ENCODE measurements at regions not wholly inside any gene's neighbourhood (a gene's known extent, or its start where the extent isn't known, plus 50 kb on each side); places are given as distances from the start of the nearest gene placed in this dataset.
"Not testable (repeated sequence)": the region's sequence is repeated elsewhere in the genome, so short reads cannot be mapped to it uniquely, and the experiment has no call there.

DNA sequence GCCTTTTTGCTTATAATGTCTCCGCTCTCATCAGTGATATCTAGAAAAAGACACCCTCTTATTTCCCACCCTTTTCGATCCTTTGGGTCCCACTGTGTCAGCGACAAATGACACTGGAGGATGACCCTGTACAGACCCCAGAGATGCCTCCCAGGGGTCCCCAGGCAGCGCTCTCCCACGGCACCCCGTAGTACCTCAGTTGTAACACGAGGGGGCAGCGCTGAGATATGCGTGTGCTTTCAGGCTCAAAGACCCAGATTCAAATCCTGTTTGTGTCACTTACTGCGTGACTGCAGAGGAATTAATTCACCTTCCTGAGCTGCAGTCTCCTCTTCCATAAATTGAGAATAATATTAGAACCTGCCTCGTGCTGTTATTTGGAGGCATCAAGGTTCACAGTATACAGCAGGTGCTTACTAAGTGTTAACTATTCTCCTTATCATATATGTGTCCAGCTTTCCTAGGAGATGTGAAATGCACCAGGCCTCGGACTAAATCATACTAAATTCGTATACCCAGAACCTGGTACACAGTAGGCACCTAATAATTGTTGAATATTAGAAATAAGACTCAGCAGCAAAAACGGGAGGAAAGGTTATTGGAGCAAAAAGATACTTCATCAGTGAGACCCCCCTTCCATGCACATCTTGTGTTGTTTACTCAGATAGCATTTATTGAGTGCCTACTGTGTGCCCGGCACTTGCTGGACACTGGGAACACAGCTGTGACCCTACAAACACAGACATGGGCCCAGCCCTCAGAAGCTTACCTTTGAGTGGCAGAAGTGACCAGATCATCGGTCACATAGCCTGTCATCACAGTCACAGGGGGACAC lies 99.9 kb downstream of the PHETA1 start:
- Mint-ChIP-seq H3K27ac (no peak overlapping the region), H3K4me1 (peaks cover 4% of the 10 kb centered on the region), H3K4me3 (no peak overlapping the region), H3K27me3 (peaks cover 35% of the 10 kb centered on the region), H3K36me3 (ENCODE audit: low read depth) (no peaks in the 10 kb centered on the region)
- ATAC-seq (no peak), DNase-seq (no peak)
- H3K9me3 ChIP-seq (ENCODE audit: control insufficient read depth, low read length, poor library complexity, severe bottlenecking): no peaks in the 10 kb centered on the region

DNA sequence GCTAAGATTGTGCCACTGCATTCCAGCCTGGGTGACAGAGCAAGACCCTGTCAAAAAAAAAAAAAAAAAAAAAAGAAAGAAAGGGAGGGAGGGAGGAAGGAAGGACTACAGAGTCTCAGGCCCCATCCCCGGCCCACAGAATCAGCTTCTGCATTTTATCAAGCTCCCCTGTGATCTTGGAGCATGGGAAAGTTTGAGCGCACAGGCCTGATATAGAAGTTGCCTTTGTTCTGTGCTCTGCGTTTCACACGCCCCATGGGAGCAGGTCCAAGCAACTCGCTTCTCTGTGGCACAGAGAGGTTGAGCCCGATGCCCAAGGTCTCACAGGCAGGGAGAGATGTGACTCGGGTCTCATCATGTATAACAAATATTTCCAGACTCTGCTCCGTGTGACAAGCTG lies 101.8 kb downstream of the PHETA1 start:
- no peak overlapping the region for H3K27ac Mint-ChIP-seq
- ATAC-seq: no peak
- peaks cover 8% of the 10 kb centered on the region for H3K4me1 Mint-ChIP-seq
- DNase-seq: no peak
- no peak overlapping the region for H3K4me3 Mint-ChIP-seq
- H3K9me3 ChIP-seq (ENCODE audit: control insufficient read depth, low read length, poor library complexity, severe bottlenecking): no peaks in the 10 kb centered on the region
- no peaks in the 10 kb centered on the region for H3K36me3 Mint-ChIP-seq (ENCODE audit: low read depth)
- peaks cover 47% of the 10 kb centered on the region for H3K27me3 Mint-ChIP-seq

DNA sequence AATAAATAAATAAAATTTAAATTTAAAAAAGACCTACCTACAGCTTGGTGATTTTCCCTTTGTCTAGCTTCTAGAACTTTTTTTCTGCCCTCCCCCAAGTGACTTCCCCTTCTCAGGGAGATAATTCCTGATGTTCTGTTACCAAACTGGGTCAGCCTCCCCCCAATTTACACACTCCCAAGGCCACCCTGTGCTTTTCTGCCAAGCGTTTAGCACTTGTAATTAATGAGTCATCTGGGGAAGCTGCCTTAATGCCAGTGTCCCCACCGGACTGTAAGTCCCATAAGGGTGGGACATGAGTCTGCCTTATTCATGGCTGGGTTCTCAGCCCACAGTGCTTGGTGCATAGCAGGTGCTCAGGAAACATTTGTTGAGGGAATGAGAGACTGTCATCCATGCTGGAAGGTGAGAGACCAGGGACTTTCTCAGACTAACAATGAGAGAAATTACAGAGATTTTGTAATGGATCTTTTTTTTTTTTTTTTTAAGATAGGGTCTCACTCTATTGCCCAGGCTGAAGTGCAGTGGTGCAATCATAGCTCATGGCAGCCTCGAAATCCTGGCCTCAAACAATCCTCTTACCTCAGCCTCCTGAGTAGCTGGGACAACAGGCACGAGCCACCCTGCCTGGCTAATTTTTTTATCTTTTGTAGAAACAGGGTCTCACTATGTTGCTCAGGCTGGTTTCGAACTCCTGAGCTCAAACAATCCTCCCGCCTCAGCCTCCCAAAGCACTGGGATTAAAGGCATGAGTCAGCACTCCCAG lies 106.8 kb downstream of the PHETA1 start:
- Mint-ChIP-seq H3K27ac (no peak overlapping the region), H3K4me3 (no peak overlapping the region), H3K4me1 (peaks cover 6% of the 10 kb centered on the region), H3K27me3 (peaks cover 24% of the 10 kb centered on the region), H3K36me3 (ENCODE audit: low read depth) (no peaks in the 10 kb centered on the region)
- H3K9me3 ChIP-seq (ENCODE audit: control insufficient read depth, low read length, poor library complexity, severe bottlenecking): no peaks in the 10 kb centered on the region
- DNase-seq: no peak
- ATAC-seq: no peak

DNA sequence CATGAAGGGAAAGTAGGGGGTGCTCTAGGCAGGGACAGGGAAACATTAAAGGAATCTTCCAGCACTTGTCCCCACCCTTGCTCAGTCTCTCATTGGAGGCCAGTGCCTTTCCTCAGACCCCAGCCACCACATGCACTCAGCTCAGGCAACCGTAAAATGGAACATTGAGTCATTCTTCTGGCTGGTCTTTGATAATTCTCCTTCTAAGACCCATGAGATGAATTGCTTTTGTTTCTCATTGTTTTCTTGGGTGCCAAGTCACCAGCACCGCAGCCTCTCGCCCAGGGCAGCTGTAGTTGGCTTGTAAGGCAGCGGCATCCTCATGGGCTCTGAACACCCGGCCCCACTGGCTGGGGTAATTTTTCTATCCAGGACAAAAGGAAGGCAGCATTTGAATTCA lies 108.2 kb downstream of the PHETA1 start:
- Mint-ChIP-seq H3K36me3 (ENCODE audit: low read depth) (no peaks in the 10 kb centered on the region), H3K27ac (no peak overlapping the region), H3K4me1 (peaks cover 6% of the 10 kb centered on the region), H3K27me3 (peaks cover 31% of the 10 kb centered on the region), H3K4me3 (no peak overlapping the region)
- DNase-seq (no peak), ATAC-seq (no peak)
- H3K9me3 ChIP-seq (ENCODE audit: control insufficient read depth, low read length, poor library complexity, severe bottlenecking): no peaks in the 10 kb centered on the region

DNA sequence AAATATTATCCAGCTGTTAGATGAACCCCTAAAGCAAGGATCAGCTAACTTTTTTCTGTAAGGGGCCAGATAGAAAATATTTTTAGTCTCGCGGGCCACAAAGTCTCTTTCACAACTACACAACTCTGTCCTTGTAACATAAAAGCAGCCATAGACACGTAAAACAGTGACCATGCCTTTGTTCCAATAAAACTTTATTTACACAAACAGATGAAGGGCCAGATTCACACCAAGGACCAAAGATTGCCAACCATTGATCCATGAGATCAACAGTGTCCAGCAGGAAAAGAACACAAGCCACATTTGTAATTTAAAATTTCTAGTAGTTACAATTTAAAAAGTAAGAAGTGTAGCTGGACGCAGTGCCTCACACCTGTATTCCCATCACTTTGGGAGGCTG lies 109.7 kb downstream of the PHETA1 start:
- peaks cover 4% of the 10 kb centered on the region for H3K4me1 Mint-ChIP-seq
- ATAC-seq (no peak), DNase-seq (no peak)
- peaks cover 33% of the 10 kb centered on the region for H3K27me3 Mint-ChIP-seq
- no peaks in the 10 kb centered on the region for H3K36me3 Mint-ChIP-seq (ENCODE audit: low read depth)
- H3K9me3 ChIP-seq (ENCODE audit: control insufficient read depth, low read length, poor library complexity, severe bottlenecking): no peaks in the 10 kb centered on the region
- H3K4me3 Mint-ChIP-seq: no peak overlapping the region
- H3K27ac Mint-ChIP-seq: no peak overlapping the region

DNA sequence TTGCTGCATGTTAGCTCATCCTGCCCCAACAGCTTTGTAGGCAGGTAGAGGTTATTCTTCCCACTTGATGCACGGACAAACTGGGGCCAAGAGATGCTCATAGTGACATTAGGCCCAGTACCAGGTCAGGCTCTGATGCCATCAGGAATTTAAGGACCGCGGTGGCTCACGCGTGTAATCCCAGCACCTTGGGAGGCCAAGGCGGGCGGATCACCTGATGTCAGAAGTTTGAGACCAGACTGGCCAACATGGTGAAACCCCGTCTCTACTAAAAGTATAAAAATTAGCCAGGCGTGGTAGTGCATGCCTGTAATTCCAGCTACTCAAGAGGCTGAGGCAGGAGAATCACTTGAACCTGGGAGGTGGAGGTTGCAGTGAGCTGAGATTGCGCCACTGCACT lies 110.8 kb downstream of the PHETA1 start:
- H3K9me3 ChIP-seq (ENCODE audit: control insufficient read depth, low read length, poor library complexity, severe bottlenecking); DNase-seq; ATAC-seq; H3K36me3 Mint-ChIP-seq (ENCODE audit: low read depth); H3K27ac Mint-ChIP-seq; H3K4me1 Mint-ChIP-seq; H3K4me3 Mint-ChIP-seq: not testable (repeated sequence)
- H3K27me3 Mint-ChIP-seq: peaks cover 38% of the 10 kb centered on the region

DNA sequence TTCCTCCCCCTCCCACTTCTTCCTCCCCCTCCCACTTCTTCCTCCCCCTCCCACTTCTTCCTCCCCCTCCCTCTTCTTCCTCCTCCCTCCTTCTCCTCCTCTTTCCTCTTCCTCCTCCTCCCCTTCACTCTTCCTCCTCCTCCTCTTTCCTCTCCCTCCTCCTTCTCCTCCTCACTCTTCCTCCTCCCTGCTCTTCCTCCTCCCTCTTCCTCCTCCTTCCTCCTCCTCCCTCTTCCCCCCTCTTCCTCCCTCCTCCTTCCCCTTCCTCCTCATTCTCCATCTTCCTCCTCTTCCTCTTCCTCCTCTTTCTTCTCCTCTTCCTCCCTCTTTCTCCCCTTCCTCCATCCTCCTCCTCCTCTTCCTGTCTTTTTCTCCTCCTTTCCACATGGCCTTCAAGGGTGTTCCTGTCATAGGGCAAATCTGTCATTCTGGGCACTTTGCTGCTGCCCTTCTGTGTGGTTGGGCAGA lies 111.4 kb downstream of the PHETA1 start:
- H3K36me3 Mint-ChIP-seq (ENCODE audit: low read depth): no peaks in the 10 kb centered on the region
- H3K27ac Mint-ChIP-seq: no peak overlapping the region
- no peak overlapping the region for H3K4me3 Mint-ChIP-seq
- DNase-seq (no peak), ATAC-seq (no peak)
- peaks cover 35% of the 10 kb centered on the region for H3K27me3 Mint-ChIP-seq
- no peaks in the 10 kb centered on the region for H3K9me3 ChIP-seq (ENCODE audit: control insufficient read depth, low read length, poor library complexity, severe bottlenecking)
- H3K4me1 Mint-ChIP-seq: no peaks in the 10 kb centered on the region

DNA sequence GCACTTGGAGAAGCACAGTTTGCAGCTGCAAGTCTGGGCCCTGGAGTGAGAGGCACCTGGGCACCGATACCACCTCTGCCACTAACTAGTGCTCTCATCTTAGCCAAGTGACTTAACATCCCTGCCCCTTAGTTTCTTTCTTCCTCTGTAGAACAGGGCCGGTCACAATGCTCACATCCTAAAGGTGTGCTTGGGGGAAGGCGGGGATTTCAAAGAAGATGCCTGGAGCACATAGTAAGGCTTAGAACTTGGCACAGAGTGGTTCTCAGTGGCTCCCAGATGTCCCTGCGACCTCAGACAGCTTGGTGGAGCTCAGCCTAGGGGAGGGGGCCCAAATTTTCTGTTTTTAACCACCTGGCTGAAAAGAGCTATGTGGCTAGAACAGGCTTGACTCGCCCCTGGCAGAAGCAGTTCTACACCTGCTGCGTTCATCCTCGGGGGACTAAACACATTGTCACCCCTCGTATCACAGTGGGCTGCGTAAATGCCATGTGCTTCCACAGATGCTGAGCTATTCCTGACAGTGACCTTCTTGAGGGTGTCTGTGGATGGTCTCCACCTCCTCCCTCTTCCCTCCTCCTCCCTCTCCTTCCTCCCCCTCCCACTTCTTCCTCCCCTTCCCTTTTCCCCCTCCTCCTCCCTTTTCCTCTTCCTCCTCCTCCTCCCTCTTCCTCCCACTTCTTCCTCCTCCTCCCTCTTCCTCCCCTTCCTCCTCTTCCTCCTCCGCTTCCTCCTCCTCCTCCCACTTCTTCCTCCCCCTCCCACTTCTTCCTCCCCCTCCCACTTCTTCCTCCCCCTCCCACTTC lies 112.1 kb downstream of the PHETA1 start:
- no peak for ATAC-seq
- no peaks in the 10 kb centered on the region for H3K4me1 Mint-ChIP-seq

DNA sequence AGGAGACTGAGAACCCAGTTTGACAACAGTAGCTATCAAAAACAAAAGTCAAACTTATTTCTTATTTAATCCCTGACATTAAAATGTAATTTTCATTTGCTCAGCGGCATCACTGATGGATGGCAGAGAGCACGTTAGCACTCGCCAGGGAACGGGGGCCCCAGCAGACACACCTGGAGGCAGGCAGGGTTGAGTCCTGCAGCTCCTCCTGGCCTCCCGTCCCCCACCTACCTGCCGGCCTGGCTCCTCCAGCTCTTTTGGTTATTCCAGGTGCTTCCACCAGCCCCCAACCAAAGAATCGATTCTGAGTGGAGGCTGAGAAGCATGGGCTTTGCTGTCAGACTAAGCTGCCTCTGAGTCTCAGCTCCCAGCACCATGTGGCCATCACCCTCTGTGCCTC lies 113.6 kb downstream of the PHETA1 start:
- no peak overlapping the region for H3K4me3 Mint-ChIP-seq

More for the DNA sequence above, 112.1 kb downstream of the PHETA1 start:
- no peaks in the 10 kb centered on the region for H3K36me3 Mint-ChIP-seq (ENCODE audit: low read depth)
- H3K4me3 Mint-ChIP-seq: no peak overlapping the region
- H3K9me3 ChIP-seq (ENCODE audit: control insufficient read depth, low read length, poor library complexity, severe bottlenecking): no peaks in the 10 kb centered on the region
- peaks cover 35% of the 10 kb centered on the region for H3K27me3 Mint-ChIP-seq
- DNase-seq: no peak
- peak overlapping the region; percentile 32 for H3K27ac Mint-ChIP-seq

DNA sequence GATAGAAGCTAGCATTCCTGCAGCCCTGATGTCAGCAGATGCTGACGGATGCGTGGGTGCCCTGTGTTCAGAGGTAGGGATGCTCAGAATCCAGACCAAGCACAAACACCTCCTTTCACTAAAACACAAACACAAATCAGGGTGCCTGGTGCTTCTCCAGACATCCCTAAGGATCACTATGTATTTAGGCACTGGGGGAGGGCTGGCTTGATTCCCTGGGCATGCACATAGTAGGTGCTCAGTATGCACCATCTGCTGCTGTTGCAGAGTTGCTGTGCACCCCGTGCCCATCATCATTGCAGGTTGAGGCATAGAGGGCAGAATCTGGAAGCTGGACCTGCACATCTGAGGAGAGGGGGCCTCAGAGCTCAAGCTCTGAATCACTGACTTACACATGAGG lies 114.8 kb downstream of the PHETA1 start:
- H3K27ac Mint-ChIP-seq: no peak overlapping the region
- H3K36me3 Mint-ChIP-seq (ENCODE audit: low read depth): no peaks in the 10 kb centered on the region

More for the DNA sequence above, 113.6 kb downstream of the PHETA1 start:
- no peaks in the 10 kb centered on the region for H3K9me3 ChIP-seq (ENCODE audit: control insufficient read depth, low read length, poor library complexity, severe bottlenecking)
- DNase-seq (no peak), ATAC-seq (no peak)
- Mint-ChIP-seq H3K4me1 (no peaks in the 10 kb centered on the region), H3K36me3 (ENCODE audit: low read depth) (no peaks in the 10 kb centered on the region), H3K27me3 (peaks cover 48% of the 10 kb centered on the region), H3K27ac (no peak overlapping the region)

DNA sequence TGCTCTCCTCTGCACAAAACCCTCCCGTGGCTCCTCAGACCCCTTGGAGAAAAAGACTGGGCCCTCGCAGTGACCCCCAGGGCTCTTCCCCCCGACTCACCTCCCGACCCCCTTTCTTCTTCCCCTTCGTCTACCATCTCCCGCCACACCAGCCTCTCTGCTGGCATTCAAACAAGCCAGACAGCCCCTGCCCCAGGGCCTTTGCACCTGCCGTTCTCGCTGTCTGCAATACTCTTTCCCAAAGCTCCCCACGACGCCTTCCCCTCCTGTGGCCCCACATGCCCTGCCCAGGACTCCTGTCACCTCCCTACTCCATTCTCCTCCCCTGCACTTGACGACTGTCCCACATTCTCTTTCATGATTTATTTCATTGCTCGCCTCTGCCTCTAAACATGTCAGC lies 115.7 kb downstream of the PHETA1 start:
- DNase-seq: no peak
- H3K4me3 Mint-ChIP-seq: no peak overlapping the region
- no peaks in the 10 kb centered on the region for H3K4me1 Mint-ChIP-seq
- H3K9me3 ChIP-seq (ENCODE audit: control insufficient read depth, low read length, poor library complexity, severe bottlenecking): no peaks in the 10 kb centered on the region
- H3K27me3 Mint-ChIP-seq: peaks cover 54% of the 10 kb centered on the region
- H3K27ac Mint-ChIP-seq: no peak overlapping the region
- ATAC-seq: no peak
- no peaks in the 10 kb centered on the region for H3K36me3 Mint-ChIP-seq (ENCODE audit: low read depth)

More for the DNA sequence above, 114.8 kb downstream of the PHETA1 start:
- H3K9me3 ChIP-seq (ENCODE audit: control insufficient read depth, low read length, poor library complexity, severe bottlenecking): no peaks in the 10 kb centered on the region
- H3K4me1 Mint-ChIP-seq: no peaks in the 10 kb centered on the region
- no peak overlapping the region for H3K4me3 Mint-ChIP-seq
- H3K27me3 Mint-ChIP-seq: peaks cover 48% of the 10 kb centered on the region
- DNase-seq (no peak), ATAC-seq (no peak)

DNA sequence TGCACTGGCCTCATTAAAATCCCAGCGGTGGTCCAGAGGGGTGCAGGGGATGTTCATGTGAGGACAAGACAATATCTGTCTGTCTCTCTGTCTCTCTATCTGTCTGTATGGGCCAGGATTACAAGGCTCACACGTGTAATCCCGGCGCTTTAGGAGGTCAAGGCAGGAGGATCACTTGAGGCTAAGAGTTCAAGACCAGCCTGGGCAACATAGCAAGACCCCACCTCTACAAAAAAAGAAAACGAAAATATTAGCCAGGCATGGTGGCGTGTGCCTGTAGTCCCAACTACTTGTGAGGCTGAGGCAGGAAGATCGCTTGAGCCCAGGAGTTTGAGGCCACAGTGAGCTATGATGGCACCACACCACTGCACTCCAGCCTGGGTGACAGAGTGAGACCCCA lies 117.1 kb downstream of the PHETA1 start:
- no peaks in the 10 kb centered on the region for H3K9me3 ChIP-seq (ENCODE audit: control insufficient read depth, low read length, poor library complexity, severe bottlenecking)
- no peak overlapping the region for H3K27ac Mint-ChIP-seq
- H3K27me3 Mint-ChIP-seq: peaks cover 60% of the 10 kb centered on the region
- no peaks in the 10 kb centered on the region for H3K4me1 Mint-ChIP-seq
- no peaks in the 10 kb centered on the region for H3K36me3 Mint-ChIP-seq (ENCODE audit: low read depth)
- ATAC-seq (no peak), DNase-seq (no peak)
- no peak overlapping the region for H3K4me3 Mint-ChIP-seq

Measured in T-helper 17 cell (primary cell).